ENCODE measurements at regions not wholly inside any gene's neighbourhood (a gene's known extent, or its start where the extent isn't known, plus 50 kb on each side); places are given as distances from the start of the nearest gene placed in this dataset.

DNA sequence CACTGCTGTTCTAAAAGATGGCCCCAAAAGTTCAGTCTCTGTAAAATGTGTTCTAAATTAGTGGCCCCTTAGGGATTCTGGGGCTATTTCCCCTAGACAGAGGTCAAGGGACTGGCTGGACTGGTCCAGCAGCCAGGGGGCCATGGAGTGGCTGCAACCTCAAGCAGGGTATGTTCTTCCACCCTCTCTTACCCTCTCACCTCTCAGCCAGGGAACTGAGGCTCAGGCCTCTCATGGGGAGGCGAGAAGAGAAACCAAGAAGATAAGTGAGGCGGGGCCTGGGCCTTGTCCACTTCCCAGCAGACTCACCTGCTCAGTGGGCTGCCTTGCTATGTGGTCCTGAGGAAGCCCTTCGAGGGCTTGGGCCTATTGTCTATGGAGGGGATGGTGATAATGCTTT lies 339.7 kb downstream of the MYCN start:
- POLR2A ChIA-PET: no interaction called here
- CTCF ChIA-PET: no interaction called here
- ATAC-seq (ENCODE audit: poor library complexity): no peak
- Histone ChIP-seq H3K9me3 (ENCODE audit: control insufficient read depth in 1 of 2, insufficient read depth in 1 of 2, low read length in 2 of 2) (peaks cover 0 to 5% of the 10 kb centered on the region in 2 experiments), H3K4me3 (ENCODE audit: low read length) (no peak overlapping the region), H3K36me3 (ENCODE audit: insufficient read depth, low read length) (no peaks in the 10 kb centered on the region), H3K27ac (ENCODE audit: low read depth in 1 of 2, low read length in 2 of 2) (no peak overlapping the region), H3K4me1 (ENCODE audit: insufficient read depth, low read length) (no peaks in the 10 kb centered on the region), H3K27me3 (ENCODE audit: control insufficient read depth in 1 of 2, insufficient read depth in 2 of 2, low read length in 2 of 2) (peaks cover 0 to 2% of the 10 kb centered on the region in 2 experiments)
- no peaks in the 10 kb centered on the region for H3K36me3 Mint-ChIP-seq (ENCODE audit: low read depth)
- no peaks in the 10 kb centered on the region for H3K9me3 Mint-ChIP-seq
- H3K27me3 Mint-ChIP-seq: no peaks in the 10 kb centered on the region
- DNase-seq: no peak
- intact Hi-C loops (cut with DNase I, micrococcal nuclease): loop anchor here in 1 of 2 experiments (2.0 to 5.0 kb wide), 2 partner anchors 341 to 643 kb away; no protein-coding TSS in a partner anchor
- H3K4me3 Mint-ChIP-seq: no peak overlapping the region
- TF ChIP-seq, protein P1, sequence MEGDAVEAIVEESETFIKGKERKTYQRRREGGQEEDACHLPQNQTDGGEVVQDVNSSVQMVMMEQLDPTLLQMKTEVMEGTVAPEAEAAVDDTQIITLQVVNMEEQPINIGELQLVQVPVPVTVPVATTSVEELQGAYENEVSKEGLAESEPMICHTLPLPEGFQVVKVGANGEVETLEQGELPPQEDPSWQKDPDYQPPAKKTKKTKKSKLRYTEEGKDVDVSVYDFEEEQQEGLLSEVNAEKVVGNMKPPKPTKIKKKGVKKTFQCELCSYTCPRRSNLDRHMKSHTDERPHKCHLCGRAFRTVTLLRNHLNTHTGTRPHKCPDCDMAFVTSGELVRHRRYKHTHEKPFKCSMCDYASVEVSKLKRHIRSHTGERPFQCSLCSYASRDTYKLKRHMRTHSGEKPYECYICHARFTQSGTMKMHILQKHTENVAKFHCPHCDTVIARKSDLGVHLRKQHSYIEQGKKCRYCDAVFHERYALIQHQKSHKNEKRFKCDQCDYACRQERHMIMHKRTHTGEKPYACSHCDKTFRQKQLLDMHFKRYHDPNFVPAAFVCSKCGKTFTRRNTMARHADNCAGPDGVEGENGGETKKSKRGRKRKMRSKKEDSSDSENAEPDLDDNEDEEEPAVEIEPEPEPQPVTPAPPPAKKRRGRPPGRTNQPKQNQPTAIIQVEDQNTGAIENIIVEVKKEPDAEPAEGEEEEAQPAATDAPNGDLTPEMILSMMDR (IDR thresholded peaks at IDR 0.05): no peak
- no peak overlapping the region for H3K27ac Mint-ChIP-seq
- no peaks in the 10 kb centered on the region for H3K4me1 Mint-ChIP-seq (ENCODE audit: low read depth)

DNA sequence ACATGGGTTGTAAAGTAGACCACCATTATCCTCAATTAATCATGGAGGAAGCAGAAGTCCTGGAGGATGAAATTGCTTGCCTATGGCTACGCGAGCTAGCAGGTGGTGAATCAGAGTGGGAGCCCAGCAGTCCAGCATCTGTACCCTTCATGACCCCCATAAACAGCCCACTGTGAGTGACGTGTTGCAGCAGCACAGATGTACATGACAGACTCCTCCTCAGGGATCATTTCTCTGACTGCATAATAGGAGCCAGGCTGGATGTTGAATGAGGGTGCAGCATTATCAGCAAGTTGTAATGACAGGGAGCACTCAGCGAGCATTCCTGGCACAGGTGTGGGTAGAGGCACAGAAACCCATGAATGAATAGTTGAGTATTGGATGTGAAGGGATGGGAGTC lies 339.3 kb downstream of the MYCN start:
- DNase-seq (no peak), ATAC-seq (ENCODE audit: poor library complexity) (no peak)
- H3K4me1 Mint-ChIP-seq (ENCODE audit: low read depth): no peaks in the 10 kb centered on the region
- intact Hi-C loops (cut with DNase I, micrococcal nuclease): loop anchor here in 1 of 2 experiments (2.0 to 5.0 kb wide), 2 partner anchors 341 to 642 kb away; no protein-coding TSS in a partner anchor
- peaks cover 0 to 2% of the 10 kb centered on the region in 2 experiments for H3K27me3 ChIP-seq (ENCODE audit: control insufficient read depth in 1 of 2, insufficient read depth in 2 of 2, low read length in 2 of 2)
- no peak overlapping the region for H3K4me3 Mint-ChIP-seq
- no peak overlapping the region for H3K27ac ChIP-seq (ENCODE audit: low read depth in 1 of 2, low read length in 2 of 2)
- no peaks in the 10 kb centered on the region for H3K27me3 Mint-ChIP-seq
- H3K9me3 Mint-ChIP-seq: no peaks in the 10 kb centered on the region
- peaks cover 0 to 5% of the 10 kb centered on the region in 2 experiments for H3K9me3 ChIP-seq (ENCODE audit: control insufficient read depth in 1 of 2, insufficient read depth in 1 of 2, low read length in 2 of 2)
- H3K36me3 Mint-ChIP-seq (ENCODE audit: low read depth): no peaks in the 10 kb centered on the region
- no peak overlapping the region for H3K27ac Mint-ChIP-seq
- H3K36me3 ChIP-seq (ENCODE audit: insufficient read depth, low read length): no peaks in the 10 kb centered on the region
- POLR2A ChIA-PET: no interaction called here
- H3K4me1 ChIP-seq (ENCODE audit: insufficient read depth, low read length): no peaks in the 10 kb centered on the region
- CTCF ChIA-PET: no interaction called here
- H3K4me3 ChIP-seq (ENCODE audit: low read length): no peak overlapping the region
- TF ChIP-seq, protein P1 (IDR thresholded peaks at IDR 0.05): no peak

DNA sequence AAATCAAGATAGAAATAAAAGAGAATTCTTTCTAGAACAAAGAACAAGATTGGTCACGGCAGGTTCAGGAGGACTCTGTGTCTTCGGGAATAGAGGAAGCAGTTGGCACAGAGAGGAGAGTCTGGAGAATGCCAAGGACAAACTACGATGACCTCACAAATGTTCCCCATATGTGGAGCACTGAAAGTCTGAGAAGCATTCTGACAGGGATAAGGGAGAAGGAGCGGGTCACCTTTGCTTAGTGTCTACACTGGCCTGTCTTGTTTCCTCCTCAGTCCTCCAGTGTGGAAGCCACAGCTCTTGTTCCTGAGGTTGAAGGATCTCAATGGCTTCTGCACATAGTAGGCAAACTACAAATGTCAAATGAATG lies 338.8 kb downstream of the MYCN start:
- no peaks in the 10 kb centered on the region for H3K36me3 ChIP-seq (ENCODE audit: insufficient read depth, low read length)
- no peak overlapping the region for H3K4me3 ChIP-seq (ENCODE audit: low read length)
- intact Hi-C loops (cut with DNase I, micrococcal nuclease): no loop called here
- Mint-ChIP-seq H3K4me1 (ENCODE audit: low read depth) (no peaks in the 10 kb centered on the region), H3K27ac (no peak overlapping the region), H3K4me3 (no peak overlapping the region), H3K27me3 (no peaks in the 10 kb centered on the region), H3K36me3 (ENCODE audit: low read depth) (no peaks in the 10 kb centered on the region), H3K9me3 (no peaks in the 10 kb centered on the region)
- TF ChIP-seq, protein P1 (IDR thresholded peaks at IDR 0.05): no peak
- no peak overlapping the region for H3K27ac ChIP-seq (ENCODE audit: low read depth in 1 of 2, low read length in 2 of 2)
- ATAC-seq (ENCODE audit: poor library complexity): no peak
- H3K27me3 ChIP-seq (ENCODE audit: control insufficient read depth in 1 of 2, insufficient read depth in 2 of 2, low read length in 2 of 2): no peaks in the 10 kb centered on the region
- ChIA-PET POLR2A (no interaction called here), CTCF (interaction anchor here (0.6 kb wide), 1 partner anchor 423 kb away, joined by 3 read pairs; no protein-coding TSS in a partner anchor)
- no peak for DNase-seq
- no peaks in the 10 kb centered on the region for H3K4me1 ChIP-seq (ENCODE audit: insufficient read depth, low read length)
- H3K9me3 ChIP-seq (ENCODE audit: control insufficient read depth in 1 of 2, insufficient read depth in 1 of 2, low read length in 2 of 2): peaks cover 0 to 5% of the 10 kb centered on the region in 2 experiments
